NT2/D1 (cell line): ENCODE measurements at regions not wholly inside any gene's neighbourhood (a gene's known extent, or its start where the extent isn't known, plus 50 kb on each side); places are given as distances from the start of the nearest gene placed in this dataset.

ENCODE experiments used
- SUZ12 ChIP-seq: IDR thresholded peaks from 2 replicates; pipeline ENCODE4 v1.6.1; 2011; ENCODE audit not compliant: insufficient read length, insufficient read depth; ENCODE audit errors: extremely low read depth
- YY1 ChIP-seq: IDR thresholded peaks from 2 replicates; pipeline ENCODE4 v1.6.1; 2011; ENCODE audit not compliant: insufficient read length, insufficient read depth

DNA sequence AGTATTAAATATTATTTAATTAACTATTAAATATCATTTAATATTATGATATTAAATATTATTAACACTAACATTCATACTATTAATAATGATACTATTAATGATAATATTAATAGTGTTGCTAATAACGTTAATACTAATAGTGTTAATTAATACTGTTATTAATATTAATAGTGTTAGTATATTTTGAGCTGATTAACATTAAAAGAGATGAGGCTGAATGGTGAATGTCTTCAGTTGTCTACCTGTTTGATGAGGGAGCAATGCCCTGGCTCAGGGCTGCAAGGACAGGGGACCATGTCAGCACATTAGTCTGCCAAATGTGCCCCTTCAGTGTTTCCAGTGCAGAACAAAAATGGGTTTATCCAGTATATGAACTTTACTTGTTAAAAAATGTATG is 96.6 kb upstream of the PLEKHG1 start:
- no peak for TF ChIP-seq SUZ12
- no peak for TF ChIP-seq YY1
